ENCODE measurements at regions not wholly inside any gene's neighbourhood (a gene's known extent, or its start where the extent isn't known, plus 50 kb on each side); places are given as distances from the start of the nearest gene placed in this dataset.

DNA sequence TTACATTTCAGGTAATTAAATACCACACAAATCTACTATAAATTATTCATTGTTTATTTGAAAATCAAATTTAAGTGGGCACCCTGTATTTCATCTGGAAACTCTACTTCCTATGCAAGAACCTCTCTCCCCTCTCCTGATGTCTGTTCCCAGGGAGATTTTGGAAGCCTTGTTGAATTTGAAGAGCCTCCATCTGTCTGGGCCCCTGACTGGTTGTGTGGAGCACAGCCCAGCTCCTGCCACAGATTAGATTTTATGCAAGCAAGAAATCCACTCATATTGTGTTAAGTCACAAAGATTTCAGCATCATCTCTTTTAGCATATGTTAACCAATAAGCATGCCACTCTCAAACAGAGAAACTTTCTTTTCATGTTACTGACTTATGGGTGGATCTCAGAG is 451.2 kb downstream of the TFAP2B start:
- intact Hi-C loops (cut with DNase I) = no loop called here
- Histone ChIP-seq H3K4me3 (no peak overlapping the region), H3K27me3 (replicated peaks; ENCODE audit: insufficient read depth) (no peaks in the 10 kb centered on the region), H3K36me3 (no peaks in the 10 kb centered on the region), H3K4me1 (replicated peaks) (no peaks in the 10 kb centered on the region), H3K27ac (no peak overlapping the region), H3K9me3 (no peaks in the 10 kb centered on the region)
- DNase-seq (ENCODE audit: low spot score) = no peak
- no peak for TF ChIP-seq POLR2AphosphoS5 (IDR thresholded peaks at IDR 0.05)
- TF ChIP-seq, protein P1, sequence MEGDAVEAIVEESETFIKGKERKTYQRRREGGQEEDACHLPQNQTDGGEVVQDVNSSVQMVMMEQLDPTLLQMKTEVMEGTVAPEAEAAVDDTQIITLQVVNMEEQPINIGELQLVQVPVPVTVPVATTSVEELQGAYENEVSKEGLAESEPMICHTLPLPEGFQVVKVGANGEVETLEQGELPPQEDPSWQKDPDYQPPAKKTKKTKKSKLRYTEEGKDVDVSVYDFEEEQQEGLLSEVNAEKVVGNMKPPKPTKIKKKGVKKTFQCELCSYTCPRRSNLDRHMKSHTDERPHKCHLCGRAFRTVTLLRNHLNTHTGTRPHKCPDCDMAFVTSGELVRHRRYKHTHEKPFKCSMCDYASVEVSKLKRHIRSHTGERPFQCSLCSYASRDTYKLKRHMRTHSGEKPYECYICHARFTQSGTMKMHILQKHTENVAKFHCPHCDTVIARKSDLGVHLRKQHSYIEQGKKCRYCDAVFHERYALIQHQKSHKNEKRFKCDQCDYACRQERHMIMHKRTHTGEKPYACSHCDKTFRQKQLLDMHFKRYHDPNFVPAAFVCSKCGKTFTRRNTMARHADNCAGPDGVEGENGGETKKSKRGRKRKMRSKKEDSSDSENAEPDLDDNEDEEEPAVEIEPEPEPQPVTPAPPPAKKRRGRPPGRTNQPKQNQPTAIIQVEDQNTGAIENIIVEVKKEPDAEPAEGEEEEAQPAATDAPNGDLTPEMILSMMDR (IDR thresholded peaks at IDR 0.05) = no peak
- no peak for TF ChIP-seq POLR2A (IDR thresholded peaks at IDR 0.05)

DNA sequence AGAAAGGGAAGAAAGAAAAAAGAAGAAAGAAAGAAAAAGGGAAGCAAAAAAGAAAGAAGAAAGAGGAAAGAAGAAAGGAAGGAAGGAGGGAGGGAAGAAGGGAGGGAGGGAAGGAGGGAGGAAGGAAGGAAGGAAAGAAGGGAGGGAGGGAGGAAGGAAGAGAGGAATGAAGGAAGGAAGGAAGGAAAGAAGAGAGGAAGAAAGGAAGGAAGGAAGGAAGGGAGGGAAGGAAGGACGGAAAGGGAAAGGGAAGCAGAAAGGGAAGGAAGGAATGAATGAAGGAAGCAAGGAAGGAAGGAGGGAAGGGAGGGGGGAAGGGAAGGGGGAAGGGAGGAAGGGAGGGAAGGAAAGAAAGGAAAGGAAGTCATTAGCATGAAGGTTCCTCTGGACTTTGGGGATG is 452.9 kb downstream of the TFAP2B start:
- H3K9me3 ChIP-seq = no peaks in the 10 kb centered on the region
- H3K4me3 ChIP-seq = no peak overlapping the region
- intact Hi-C loops (cut with DNase I) = no loop called here
- no peaks in the 10 kb centered on the region for H3K36me3 ChIP-seq
- no peak for DNase-seq (ENCODE audit: low spot score)
- H3K27ac ChIP-seq = no peak overlapping the region
- TF ChIP-seq POLR2A (IDR thresholded peaks at IDR 0.05) (no peak), POLR2AphosphoS5 (IDR thresholded peaks at IDR 0.05) (no peak)
- TF ChIP-seq, protein P1 (IDR thresholded peaks at IDR 0.05) = no peak
- no peaks in the 10 kb centered on the region for H3K27me3 ChIP-seq (replicated peaks; ENCODE audit: insufficient read depth)
- 93% methylated on average over 1 of the region's 1 CpG for WGBS
- H3K4me1 ChIP-seq (replicated peaks) = no peaks in the 10 kb centered on the region

DNA sequence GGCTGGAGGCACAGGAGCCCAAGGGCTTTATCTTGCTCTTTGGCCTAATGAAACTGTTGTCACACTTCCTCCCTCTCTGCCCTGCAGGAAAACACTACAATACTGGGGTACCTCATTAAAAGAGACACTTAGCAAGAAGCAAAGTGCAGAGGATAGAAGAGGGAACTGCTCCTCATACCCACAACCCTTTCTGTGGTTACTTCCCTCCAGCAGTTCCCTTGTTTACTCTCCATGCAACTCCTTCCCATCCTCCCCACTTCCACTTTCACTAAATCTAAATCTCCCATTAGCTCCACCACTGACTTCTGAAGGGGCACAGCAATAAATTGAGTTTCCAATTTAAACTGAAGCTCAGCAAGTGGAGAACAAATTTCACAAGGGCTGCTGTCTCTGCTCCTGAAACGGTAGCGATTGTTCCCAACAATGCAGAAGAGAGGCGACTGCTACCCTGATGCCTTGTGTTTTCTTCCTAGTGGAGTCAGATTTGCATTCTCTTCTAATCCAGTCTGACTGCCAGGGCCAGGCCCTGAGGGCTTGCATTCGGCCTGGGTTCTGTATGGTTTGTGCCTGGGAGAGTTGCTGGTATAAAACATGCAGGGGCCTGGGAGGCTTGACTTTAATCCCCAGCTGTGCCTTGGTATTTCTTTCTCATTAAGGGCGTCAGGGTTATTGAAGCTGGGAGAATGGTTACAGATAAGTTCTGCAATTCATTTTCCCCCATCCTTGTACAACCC is 454.7 kb downstream of the TFAP2B start:
- intact Hi-C loops (cut with DNase I) = no loop called here
- no peak for DNase-seq (ENCODE audit: low spot score)
- TF ChIP-seq POLR2A (IDR thresholded peaks at IDR 0.05) (no peak), POLR2AphosphoS5 (IDR thresholded peaks at IDR 0.05) (no peak)
- TF ChIP-seq, protein P1 (IDR thresholded peaks at IDR 0.05) = no peak
- H3K36me3 ChIP-seq = no peaks in the 10 kb centered on the region
- H3K27ac ChIP-seq = no peak overlapping the region
- H3K27me3 ChIP-seq (replicated peaks; ENCODE audit: insufficient read depth) = no peaks in the 10 kb centered on the region
- no peak overlapping the region for H3K4me3 ChIP-seq
- H3K9me3 ChIP-seq = no peaks in the 10 kb centered on the region
- no peaks in the 10 kb centered on the region for H3K4me1 ChIP-seq (replicated peaks)
- WGBS = 65% methylated on average over 5 of the region's 5 CpGs

DNA sequence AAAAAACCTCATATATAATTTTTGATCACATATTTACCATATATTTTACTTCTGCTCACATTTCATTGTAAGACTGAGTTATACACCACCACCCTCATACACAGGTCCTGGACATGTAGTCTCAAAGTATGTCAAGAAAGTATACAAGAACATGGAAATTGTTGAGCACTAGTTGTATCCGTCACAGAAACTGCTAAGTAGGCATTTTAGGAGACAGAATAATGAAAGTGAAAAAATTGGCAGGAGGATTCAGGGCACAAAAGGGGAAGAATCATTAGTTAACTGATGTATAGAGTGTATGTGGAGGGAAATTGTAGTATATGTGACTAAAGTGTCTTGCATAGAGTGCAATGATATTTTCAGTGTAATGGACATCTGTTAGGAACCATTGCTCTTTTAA is 458.8 kb downstream of the TFAP2B start:
- no peak for DNase-seq (ENCODE audit: low spot score)
- H3K9me3 ChIP-seq = no peaks in the 10 kb centered on the region
- H3K4me3 ChIP-seq = no peak overlapping the region
- no peak overlapping the region for H3K27ac ChIP-seq
- 78% methylated on average over 1 of the region's 1 CpG for WGBS
- intact Hi-C loops (cut with DNase I) = no loop called here
- TF ChIP-seq POLR2A (IDR thresholded peaks at IDR 0.05) = no peak
- no peak for TF ChIP-seq POLR2AphosphoS5 (IDR thresholded peaks at IDR 0.05)
- TF ChIP-seq, protein P1 (IDR thresholded peaks at IDR 0.05) = no peak
- no peaks in the 10 kb centered on the region for H3K4me1 ChIP-seq (replicated peaks)
- H3K27me3 ChIP-seq (replicated peaks; ENCODE audit: insufficient read depth) = no peaks in the 10 kb centered on the region
- no peaks in the 10 kb centered on the region for H3K36me3 ChIP-seq

DNA sequence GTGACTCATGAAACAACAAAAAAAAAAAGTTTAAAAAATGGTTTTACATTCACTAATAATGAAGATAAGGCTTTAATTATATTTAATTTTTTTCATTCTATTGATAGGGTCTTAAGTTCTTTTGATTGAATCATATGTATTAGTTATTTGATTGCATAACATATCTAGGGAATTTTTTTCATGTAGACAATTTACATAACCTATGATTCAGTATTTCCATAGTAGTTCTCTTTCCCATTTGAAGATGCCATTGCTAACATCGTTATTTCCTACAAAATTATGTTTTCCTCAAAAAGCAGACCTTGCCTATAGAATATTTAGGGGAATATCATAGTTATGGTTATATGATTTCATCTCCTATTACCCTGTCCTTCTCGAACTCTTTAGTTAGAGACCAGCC is 463.4 kb downstream of the TFAP2B start:
- Histone ChIP-seq H3K27me3 (replicated peaks; ENCODE audit: insufficient read depth) (no peaks in the 10 kb centered on the region), H3K27ac (no peak overlapping the region), H3K4me3 (no peak overlapping the region), H3K9me3 (no peaks in the 10 kb centered on the region), H3K4me1 (replicated peaks) (no peaks in the 10 kb centered on the region), H3K36me3 (no peaks in the 10 kb centered on the region)
- WGBS = 90% methylated on average over 2 of the region's 2 CpGs
- intact Hi-C loops (cut with DNase I) = no loop called here
- TF ChIP-seq, protein P1 (IDR thresholded peaks at IDR 0.05) = no peak
- TF ChIP-seq POLR2AphosphoS5 (IDR thresholded peaks at IDR 0.05) = no peak
- no peak for TF ChIP-seq POLR2A (IDR thresholded peaks at IDR 0.05)
- no peak for DNase-seq (ENCODE audit: low spot score)

Data from prostate gland (tissue), 2 donors.